GM12872 (cell line): ENCODE measurements at regions not wholly inside any gene's neighbourhood (a gene's known extent, or its start where the extent isn't known, plus 50 kb on each side); places are given as distances from the start of the nearest gene placed in this dataset.

Source experiments
- TF ChIP-seq, protein P1 (sequence below): IDR thresholded peaks from 3 replicates; pipeline ENCODE4 v1.5.1; 2011; ENCODE audit warnings: low read depth, mild to moderate bottlenecking, low read length, moderate library complexity; ENCODE audit not compliant: insufficient read depth

DNA sequence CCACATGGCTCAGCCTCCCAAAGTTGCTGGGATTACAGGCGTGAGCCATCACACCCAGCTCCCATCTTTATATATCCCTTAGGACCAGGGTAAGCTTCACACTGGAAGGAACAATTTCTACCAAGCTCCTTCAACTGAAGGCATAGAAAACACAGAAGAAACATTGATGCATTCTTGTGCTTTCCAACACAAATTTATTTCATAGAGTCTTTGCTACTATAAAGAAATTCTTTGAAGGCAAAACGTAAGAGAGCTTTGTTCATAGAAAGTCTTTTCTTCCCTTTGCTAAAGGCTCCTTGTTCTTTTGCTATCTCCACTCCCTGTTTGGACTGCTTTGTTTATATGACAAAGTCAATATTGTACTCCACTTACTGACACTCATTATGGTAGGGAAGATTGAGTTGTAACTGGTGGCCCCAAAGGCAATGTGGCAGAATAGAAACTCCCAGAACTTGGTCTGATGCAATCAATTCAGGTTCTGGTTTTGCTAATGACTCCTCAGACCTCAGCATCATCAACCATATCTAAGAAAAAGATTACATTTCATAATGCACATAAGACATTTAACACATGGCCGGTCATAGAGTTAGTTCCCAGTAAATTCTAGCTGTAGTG, 97.4 kb upstream of the CLINT1 start:
- TF ChIP-seq, protein P1, sequence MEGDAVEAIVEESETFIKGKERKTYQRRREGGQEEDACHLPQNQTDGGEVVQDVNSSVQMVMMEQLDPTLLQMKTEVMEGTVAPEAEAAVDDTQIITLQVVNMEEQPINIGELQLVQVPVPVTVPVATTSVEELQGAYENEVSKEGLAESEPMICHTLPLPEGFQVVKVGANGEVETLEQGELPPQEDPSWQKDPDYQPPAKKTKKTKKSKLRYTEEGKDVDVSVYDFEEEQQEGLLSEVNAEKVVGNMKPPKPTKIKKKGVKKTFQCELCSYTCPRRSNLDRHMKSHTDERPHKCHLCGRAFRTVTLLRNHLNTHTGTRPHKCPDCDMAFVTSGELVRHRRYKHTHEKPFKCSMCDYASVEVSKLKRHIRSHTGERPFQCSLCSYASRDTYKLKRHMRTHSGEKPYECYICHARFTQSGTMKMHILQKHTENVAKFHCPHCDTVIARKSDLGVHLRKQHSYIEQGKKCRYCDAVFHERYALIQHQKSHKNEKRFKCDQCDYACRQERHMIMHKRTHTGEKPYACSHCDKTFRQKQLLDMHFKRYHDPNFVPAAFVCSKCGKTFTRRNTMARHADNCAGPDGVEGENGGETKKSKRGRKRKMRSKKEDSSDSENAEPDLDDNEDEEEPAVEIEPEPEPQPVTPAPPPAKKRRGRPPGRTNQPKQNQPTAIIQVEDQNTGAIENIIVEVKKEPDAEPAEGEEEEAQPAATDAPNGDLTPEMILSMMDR: no peak

DNA sequence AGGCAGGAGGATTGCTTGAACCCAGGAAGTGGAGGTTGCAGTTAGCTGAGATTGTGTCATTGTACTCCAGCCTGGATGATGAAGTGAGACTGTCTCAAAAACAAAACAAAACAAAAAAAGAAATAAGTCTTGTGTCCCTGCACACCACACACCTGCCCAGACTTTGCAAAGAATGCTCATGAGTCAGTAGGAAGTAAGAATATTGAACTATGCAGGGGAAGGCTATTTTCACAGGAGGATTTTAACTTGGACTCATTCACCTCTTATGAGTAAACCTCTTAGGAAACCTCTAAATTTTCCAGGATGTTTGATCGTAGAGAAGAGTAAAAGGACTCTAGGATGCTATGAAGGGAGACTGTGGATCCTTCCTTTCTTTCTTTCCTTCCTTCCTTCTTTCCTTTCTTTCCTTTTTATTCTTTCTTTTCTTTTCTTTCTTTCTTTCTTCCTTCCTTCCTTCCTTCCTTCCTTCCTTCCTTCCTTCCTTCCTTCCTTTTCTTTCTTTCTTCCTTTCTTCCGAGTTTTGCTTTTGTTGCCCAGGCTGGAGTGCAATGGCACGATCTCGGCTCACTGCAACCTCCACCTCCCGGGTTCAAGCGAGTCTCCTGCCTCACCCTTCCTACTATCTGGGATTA, 96.7 kb upstream of the CLINT1 start:
- TF ChIP-seq, protein P1: no peak

DNA sequence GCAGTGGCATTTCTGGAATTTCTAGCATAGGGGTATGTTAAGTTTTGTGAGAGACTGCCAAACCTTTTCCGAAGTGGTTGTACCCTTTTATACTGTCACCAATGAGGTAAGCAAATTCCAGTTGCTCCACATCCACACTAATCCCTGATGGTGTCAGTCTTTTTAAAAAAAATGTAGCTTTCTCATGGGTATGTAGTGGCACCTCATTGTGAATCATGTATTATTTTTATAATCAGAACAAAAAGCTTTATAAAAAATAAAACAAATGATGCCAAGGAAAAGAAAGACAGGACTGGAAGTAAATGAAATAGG, 93.4 kb upstream of the CLINT1 start:
- TF ChIP-seq, protein P1: no peak

DNA sequence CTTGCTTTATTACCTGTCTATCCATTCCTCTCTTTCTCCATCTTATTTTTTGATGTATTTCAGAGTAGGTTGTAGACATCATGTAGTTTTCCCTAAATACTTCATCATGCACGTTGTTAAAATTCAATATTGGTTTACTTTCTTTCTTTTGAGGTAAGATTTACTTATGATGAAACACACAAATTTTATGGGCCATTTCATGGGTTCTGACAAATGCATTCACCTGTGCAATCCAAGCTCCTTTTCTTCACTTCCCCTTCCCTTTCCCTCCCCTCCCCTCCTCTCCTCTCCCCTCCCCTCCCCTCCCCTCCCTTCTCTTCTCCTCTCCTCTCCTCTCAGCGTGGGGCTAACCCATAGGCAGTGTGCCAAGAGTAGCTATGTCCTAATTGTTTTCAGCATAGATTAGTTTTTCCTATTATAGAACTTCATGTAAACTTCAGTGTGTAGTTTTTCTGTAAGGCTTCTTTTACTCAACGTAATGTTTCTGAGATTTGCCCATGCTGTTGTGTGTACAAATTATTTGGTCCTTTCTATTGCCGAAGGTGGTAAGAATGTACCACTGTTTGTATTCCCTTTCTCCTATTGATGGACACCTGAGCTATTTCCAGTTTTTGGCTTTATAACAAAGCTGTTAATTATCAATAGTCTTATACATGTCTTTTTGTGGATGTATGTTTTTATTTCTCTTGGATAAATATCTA, 92.9 kb upstream of the CLINT1 start:
- TF ChIP-seq, protein P1: no peak

DNA sequence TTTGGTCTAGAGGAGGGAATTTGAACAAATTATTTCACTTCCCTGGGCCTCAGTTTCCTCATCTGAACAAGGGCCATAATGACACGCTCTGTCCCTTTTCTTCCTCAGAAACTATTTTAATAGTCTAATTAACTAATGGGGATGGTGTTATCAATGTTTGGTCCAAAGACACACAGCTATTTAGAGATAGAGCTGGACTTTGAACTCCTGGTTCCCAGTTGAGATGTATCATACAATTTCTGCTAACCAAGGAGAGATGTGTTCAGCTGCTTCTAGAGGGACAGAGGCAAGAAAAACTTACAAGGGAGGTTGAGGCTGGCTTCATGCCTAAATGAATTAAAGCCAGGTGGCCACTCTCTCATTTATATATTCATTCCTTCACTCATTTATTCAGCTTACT, 90.6 kb upstream of the CLINT1 start:
- TF ChIP-seq, protein P1: no peak

DNA sequence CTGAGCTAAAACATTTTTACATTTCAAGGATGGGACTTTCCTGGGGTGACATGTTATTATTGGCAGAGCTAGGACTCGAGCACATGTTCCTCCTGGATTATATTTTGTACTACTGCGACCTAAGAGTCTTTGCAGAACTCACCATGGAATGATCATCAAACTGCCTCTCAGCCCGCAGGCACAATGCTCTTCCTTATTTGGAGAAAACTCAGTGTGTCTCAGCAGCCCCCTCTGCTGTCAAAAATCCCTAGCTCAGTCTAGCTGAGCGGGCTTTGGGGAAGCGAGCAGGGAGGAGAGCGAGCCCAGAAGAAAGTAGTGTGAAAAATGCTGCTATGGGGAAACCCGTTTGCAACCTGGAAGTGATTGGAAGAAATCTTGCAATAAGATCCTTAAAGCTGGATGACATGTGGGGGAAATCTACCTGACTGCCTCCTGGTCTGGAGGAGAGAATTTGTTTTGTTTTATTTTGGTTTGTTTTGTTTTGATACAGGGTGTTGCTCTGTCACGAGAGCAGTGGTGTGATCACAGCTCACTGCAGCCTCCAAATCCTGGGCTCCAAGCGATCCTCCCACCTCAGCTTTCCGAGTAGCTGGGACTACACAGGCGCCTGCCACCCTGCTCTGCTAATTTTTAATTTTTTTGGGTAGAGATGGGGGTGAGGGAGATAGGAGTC, 89.9 kb upstream of the CLINT1 start:
- TF ChIP-seq, protein P1: peak; percentile 81

DNA sequence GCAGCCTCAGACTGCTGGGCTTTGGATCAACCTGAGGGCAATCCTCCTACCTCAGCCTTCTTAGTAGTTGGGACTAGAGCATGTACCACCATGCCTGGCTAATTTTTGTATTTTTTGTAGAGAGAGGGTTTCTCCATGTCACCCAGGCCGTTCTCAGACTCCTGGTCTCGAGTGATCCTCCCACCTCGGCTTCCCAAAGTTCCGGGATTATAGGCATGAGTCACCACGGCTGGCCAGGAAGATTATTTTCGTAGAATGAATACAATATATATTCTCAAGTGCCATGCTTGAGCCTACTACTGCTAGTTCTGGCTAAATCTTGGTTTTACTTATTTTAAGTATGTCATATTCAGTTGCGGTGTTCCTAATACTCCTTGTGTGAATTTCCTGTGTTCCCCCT, 88.2 kb upstream of the CLINT1 start:
- TF ChIP-seq, protein P1: no peak
